Astrocyte of the cerebellum (primary cell): ENCODE measurements at regions not wholly inside any gene's neighbourhood (a gene's known extent, or its start where the extent isn't known, plus 50 kb on each side); places are given as distances from the start of the nearest gene placed in this dataset.

Experiments used
- DNase-seq: peaks from one replicate; pipeline ENCODE4 v3.0.0-alpha.2; 2011; ENCODE audit warnings: low read depth
- H3K4me3 ChIP-seq: 2 replicates; pipeline ENCODE4 v1.5.1; 2011; ENCODE audit warnings: mild to moderate bottlenecking, low read depth, low read length, moderate library complexity
- CTCF ChIP-seq: IDR thresholded peaks from 2 replicates; pipeline ENCODE4 v1.5.1; 2012; ENCODE audit warnings: low read length, low read depth, moderate library complexity, mild to moderate bottlenecking; ENCODE audit errors: missing control alignments
- in situ Hi-C: cut with HindIII; loops from 2 replicates; pipeline ENCODE4 v1.10.0; 2017; ENCODE audit warnings: low sequenced_read_pairs

DNA sequence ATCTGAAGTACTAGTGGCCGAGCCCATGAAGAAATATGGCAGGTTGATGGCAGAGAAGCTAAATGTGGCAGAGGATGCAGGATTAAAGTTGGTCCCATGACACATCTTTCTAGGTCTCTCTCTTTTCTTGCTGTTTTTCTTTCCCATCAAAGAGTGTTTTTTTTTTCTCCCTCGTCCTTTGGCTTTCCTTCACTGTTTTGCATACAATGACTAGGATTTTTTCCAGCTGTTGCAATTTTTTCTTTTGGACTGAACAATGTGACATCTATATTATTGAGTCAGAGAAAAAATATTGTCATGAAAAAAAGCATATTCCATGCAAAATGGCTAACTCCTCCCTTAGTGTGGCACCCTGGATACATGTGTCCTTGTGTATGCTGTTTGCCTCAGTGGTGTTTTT is 939.5 kb upstream of the FANCL start:
- no peak for TF ChIP-seq CTCF
- in situ Hi-C loops: no loop called here
- no peak for DNase-seq
- H3K4me3 ChIP-seq: no peak overlapping the region

- TF ChIP-seq CTCF: no peak
- in situ Hi-C loops: no loop called here
- H3K4me3 ChIP-seq: no peak overlapping the region
- DNase-seq: no peak
Measured at GRCh38 chr2:59180111-59180510, 939.0 kb upstream of the FANCL start.

- TF ChIP-seq CTCF: no peak
- in situ Hi-C loops: no loop called here
Measured at GRCh38 chr2:59177748-59178147, 936.6 kb upstream of the FANCL start.

DNA sequence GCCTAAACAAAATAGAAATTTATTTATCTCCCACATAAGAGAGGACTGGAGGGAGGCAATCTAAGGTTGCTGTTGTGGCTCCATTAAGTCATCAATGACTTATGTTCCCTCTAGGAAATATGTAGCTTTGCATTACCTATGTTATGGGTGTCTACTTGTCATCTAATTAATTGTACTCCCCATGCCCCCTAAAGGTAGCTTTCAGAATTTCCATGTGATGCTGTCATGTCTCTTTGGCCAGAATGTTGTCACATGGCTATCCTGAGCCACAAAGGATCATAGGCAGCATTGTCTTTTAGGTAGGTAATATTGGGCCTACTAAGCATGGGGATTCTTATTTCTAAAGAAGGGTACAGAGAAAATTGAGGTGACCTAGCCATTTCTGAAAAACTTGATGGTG is 935.6 kb upstream of the FANCL start:
- DNase-seq: no peak
- TF ChIP-seq CTCF: no peak
- in situ Hi-C loops: no loop called here

More at GRCh38 chr2:59177748-59178147, 936.6 kb upstream of the FANCL start:
- no peak for DNase-seq
- no peak overlapping the region for H3K4me3 ChIP-seq

GRCh38 chr2:59174536-59175243 is 933.6 kb upstream of the FANCL start:
- no peak for TF ChIP-seq CTCF
- in situ Hi-C loops: no loop called here
- DNase-seq: no peak
- H3K4me3 ChIP-seq: no peak overlapping the region

More for the DNA sequence above, 935.6 kb upstream of the FANCL start:
- no peak overlapping the region for H3K4me3 ChIP-seq

DNA sequence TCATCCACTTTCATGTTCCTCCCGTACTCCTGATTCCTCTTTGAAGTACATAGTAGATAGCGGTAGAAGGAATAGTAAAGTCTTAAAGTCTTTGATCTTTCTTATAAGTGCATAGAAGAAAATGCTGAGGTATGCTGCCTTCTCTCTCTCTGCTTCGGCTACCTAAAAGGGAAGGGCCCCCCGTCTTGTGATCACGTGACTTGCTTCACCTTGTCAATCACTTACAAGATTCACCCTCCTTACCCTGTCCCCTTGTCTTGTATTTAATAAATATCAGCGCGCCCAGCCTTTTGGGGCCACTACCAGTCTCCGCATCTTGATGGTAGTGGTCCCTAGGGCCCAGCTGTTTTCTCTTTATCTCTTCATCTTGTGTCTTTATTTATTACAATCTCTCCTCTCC is 932.2 kb upstream of the FANCL start:
- no peak for TF ChIP-seq CTCF
- no peak overlapping the region for H3K4me3 ChIP-seq
- DNase-seq: no peak
- in situ Hi-C loops: no loop called here
